ENCODE measurements at regions not wholly inside any gene's neighbourhood (a gene's known extent, or its start where the extent isn't known, plus 50 kb on each side); places are given as distances from the start of the nearest gene placed in this dataset.

DNA sequence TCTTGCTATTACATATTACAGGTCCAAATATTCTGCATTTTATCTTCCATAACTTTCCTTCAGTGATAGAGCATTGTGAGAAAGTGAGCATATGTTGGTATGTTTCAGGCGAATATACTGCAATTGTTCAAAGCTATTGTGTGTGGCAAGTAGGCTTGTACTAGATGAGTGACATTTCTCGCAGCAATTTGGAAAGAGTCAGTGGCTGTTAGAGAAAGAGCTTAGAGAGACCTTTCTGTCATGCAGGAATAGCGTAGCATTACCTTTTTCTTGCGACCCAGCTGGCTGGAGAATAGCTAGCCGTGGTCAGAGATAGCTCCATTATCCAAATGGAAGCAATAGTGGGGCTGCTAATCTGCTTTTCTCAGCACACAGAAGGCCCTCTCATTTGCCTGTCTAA lies 678.5 kb upstream of the FOXG1 start:
- H3K9me3 Mint-ChIP-seq: peaks cover 33% of the 10 kb centered on the region
- no peaks in the 10 kb centered on the region for H3K27me3 Mint-ChIP-seq
- DNase-seq: no peak
- no peaks in the 10 kb centered on the region for H3K36me3 Mint-ChIP-seq (ENCODE audit: low read depth)
- no peak overlapping the region for H3K27ac Mint-ChIP-seq
- no peaks in the 10 kb centered on the region for H3K4me1 Mint-ChIP-seq (ENCODE audit: low read depth)
- H3K4me3 Mint-ChIP-seq: no peak overlapping the region

DNA sequence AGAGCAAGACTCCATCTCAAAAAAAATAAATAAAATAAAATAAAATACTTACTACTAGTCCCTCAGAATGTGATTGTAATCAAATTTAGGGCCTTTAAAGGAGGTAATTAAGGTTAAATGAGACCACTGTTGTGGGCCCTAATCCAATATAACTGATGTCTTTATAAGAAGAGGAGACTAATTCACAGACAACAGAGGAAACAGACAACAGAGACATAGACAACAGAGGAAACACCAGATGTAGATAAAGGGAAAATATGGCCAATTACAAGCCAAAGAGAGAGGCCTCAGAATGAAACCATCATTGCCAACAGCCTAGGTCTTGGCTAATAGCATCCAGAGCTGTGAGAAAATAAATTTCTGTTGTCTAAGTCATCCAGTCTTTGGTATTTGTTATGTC lies 669.0 kb upstream of the FOXG1 start:
- Mint-ChIP-seq H3K4me3 (no peak overlapping the region), H3K9me3 (peaks cover under 1% of the 10 kb centered on the region), H3K27me3 (no peaks in the 10 kb centered on the region), H3K36me3 (ENCODE audit: low read depth) (no peaks in the 10 kb centered on the region), H3K4me1 (ENCODE audit: low read depth) (no peaks in the 10 kb centered on the region), H3K27ac (no peak overlapping the region)
- DNase-seq: no peak

DNA sequence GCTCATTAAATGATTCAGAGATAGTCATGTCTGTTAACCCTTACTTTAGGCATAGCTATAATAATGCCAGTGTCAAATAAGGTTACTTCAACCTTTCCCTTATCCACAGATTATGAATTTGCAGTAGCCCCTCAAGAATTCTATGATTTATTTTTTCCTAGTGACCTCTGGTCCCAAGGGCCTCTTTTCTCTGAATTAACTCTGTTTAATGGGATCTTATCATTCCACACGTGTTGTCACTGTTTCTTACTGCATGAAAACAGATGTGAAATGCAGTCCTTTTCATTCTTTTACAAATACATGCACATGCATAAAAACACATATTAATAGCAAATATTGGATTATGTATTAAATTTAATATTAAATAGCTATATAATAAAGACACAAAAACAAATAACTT lies 667.7 kb upstream of the FOXG1 start:
- peaks cover 4% of the 10 kb centered on the region for H3K9me3 Mint-ChIP-seq
- DNase-seq: no peak
- H3K27me3 Mint-ChIP-seq: no peaks in the 10 kb centered on the region
- no peak overlapping the region for H3K27ac Mint-ChIP-seq
- no peak overlapping the region for H3K4me3 Mint-ChIP-seq
- no peaks in the 10 kb centered on the region for H3K4me1 Mint-ChIP-seq (ENCODE audit: low read depth)
- H3K36me3 Mint-ChIP-seq (ENCODE audit: low read depth): no peaks in the 10 kb centered on the region

DNA sequence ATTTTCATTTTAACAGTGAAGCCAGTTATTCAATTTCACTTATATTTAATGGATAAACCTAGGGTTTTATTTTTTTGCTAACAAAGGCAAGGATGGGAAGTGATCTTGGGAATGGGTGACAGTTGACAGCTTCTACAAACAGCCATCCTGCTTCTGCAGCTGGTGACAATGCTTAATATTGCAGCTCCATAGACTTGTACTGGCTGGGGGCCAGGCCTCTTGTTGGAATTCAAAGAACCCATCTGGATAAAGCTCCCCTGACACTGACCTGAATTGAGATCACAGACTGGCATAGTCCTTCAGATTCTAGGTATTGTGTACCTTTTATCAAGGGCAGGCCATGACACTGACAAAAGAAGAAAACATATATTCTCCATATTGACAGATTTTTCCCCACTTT lies 664.6 kb upstream of the FOXG1 start:
- Mint-ChIP-seq H3K27me3 (no peaks in the 10 kb centered on the region), H3K4me1 (ENCODE audit: low read depth) (no peaks in the 10 kb centered on the region), H3K9me3 (peaks cover 10% of the 10 kb centered on the region), H3K27ac (no peak overlapping the region), H3K4me3 (no peak overlapping the region), H3K36me3 (ENCODE audit: low read depth) (no peaks in the 10 kb centered on the region)
- no peak for DNase-seq

DNA sequence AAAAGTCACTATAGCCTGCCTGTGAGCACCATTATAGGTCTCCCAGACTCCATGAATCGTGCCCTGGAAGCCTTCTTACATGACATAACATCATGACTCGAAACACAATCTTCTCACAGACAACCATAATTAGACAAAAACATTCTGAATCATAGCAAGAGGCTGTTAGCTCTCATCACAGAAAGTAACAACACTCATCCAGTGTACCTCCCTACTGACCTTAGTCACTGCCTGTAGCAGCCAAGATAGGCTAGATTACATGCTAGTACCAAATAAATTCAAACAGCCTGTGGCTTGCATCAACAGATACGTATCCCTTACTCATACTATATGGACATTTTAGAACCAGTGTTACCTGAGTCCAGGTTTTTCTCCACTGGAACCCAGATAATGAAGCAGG lies 663.8 kb upstream of the FOXG1 start:
- Mint-ChIP-seq H3K4me3 (no peak overlapping the region), H3K27ac (no peak overlapping the region), H3K9me3 (peaks cover 13% of the 10 kb centered on the region), H3K27me3 (no peaks in the 10 kb centered on the region), H3K36me3 (ENCODE audit: low read depth) (no peaks in the 10 kb centered on the region), H3K4me1 (ENCODE audit: low read depth) (no peaks in the 10 kb centered on the region)
- no peak for DNase-seq

DNA sequence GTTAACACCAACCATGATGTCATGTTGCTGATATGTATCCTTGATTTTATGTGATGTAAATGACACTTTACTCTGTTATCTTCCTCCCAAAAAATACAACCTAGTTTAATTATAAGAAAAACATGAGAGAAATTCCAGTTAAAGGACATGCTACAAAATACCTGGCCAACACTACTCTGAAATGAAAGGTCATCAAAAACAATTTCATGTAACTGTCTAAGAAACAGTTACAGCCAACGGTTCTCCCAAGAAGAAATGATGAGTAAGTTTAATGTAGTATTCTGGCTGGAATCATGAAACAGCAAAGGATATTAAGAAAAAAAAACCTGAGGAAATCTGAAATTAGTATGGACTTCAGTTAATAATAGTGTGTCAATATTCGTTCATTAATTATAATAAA lies 653.3 kb upstream of the FOXG1 start:
- no peak overlapping the region for H3K4me3 Mint-ChIP-seq
- no peaks in the 10 kb centered on the region for H3K4me1 Mint-ChIP-seq (ENCODE audit: low read depth)
- no peak for DNase-seq
- H3K36me3 Mint-ChIP-seq (ENCODE audit: low read depth): no peaks in the 10 kb centered on the region
- no peaks in the 10 kb centered on the region for H3K27me3 Mint-ChIP-seq
- peaks cover 23% of the 10 kb centered on the region for H3K9me3 Mint-ChIP-seq
- H3K27ac Mint-ChIP-seq: no peak overlapping the region

DNA sequence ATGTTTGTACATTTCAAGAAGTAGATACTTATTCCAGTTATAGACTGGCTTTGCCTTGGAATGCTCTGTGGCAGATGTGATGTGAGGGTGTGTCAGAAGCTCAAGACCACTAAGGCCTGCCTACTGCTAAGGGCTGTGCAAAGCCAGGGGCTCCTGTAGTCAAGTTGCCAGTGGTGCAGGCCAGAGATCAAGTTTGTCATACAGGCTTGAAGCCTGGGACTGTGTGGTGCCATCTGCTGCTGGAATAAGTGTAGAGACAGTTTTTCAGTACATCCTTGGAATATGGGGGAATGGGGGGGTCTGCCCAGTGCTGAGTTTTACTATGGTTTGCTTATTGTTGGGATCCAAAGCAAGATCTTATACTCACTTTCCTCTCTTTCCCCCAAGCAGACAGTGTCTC lies 649.9 kb upstream of the FOXG1 start:
- Mint-ChIP-seq H3K4me1 (ENCODE audit: low read depth) (no peaks in the 10 kb centered on the region), H3K9me3 (peaks cover 34% of the 10 kb centered on the region), H3K27me3 (no peaks in the 10 kb centered on the region), H3K4me3 (no peak overlapping the region), H3K27ac (no peak overlapping the region), H3K36me3 (ENCODE audit: low read depth) (no peaks in the 10 kb centered on the region)
- no peak for DNase-seq

DNA sequence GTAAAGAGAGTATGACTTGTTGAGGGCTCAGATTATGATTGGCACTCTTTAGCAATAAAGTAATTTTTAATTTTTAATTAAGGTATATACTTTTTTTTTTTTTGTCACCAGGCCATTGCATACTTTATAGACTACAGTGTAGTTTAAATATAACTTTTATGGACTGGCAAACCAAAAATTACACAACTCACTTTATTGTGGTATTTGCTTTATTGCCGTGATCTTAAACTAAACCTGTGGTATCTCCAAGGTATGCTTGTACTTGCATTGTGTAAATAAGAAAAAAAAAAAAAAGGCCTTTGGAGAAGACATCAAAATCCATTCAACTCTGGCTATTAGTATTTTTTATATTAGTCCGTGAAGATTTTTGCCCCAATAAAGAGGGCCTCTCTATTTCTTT lies 646.7 kb upstream of the FOXG1 start:
- H3K27me3 Mint-ChIP-seq: no peaks in the 10 kb centered on the region
- H3K9me3 Mint-ChIP-seq: peaks cover 45% of the 10 kb centered on the region
- no peak overlapping the region for H3K27ac Mint-ChIP-seq
- no peaks in the 10 kb centered on the region for H3K4me1 Mint-ChIP-seq (ENCODE audit: low read depth)
- no peak for DNase-seq
- H3K4me3 Mint-ChIP-seq: no peak overlapping the region
- no peaks in the 10 kb centered on the region for H3K36me3 Mint-ChIP-seq (ENCODE audit: low read depth)

DNA sequence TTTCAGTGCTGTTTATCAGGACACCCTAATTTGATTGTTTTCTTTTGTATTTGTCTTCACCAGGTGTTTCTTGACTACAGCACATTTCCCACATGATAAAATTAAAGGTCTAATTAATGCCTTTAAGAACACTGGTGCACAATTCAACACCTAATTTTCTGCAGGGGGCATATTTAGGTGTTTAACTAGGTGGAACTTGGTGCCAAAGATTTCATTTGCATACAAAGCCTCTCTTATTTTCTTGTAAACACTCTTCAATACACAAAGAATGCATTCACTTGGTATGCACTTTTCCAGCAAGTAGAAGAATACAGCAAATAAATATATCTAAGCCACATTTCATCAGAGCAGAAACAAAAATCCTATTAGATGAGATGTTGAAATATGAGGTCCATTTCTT lies 646.2 kb upstream of the FOXG1 start:
- Mint-ChIP-seq H3K4me3 (no peak overlapping the region), H3K9me3 (peaks cover 43% of the 10 kb centered on the region), H3K36me3 (ENCODE audit: low read depth) (no peaks in the 10 kb centered on the region), H3K27ac (no peak overlapping the region), H3K27me3 (no peaks in the 10 kb centered on the region), H3K4me1 (ENCODE audit: low read depth) (no peaks in the 10 kb centered on the region)
- DNase-seq: no peak

DNA sequence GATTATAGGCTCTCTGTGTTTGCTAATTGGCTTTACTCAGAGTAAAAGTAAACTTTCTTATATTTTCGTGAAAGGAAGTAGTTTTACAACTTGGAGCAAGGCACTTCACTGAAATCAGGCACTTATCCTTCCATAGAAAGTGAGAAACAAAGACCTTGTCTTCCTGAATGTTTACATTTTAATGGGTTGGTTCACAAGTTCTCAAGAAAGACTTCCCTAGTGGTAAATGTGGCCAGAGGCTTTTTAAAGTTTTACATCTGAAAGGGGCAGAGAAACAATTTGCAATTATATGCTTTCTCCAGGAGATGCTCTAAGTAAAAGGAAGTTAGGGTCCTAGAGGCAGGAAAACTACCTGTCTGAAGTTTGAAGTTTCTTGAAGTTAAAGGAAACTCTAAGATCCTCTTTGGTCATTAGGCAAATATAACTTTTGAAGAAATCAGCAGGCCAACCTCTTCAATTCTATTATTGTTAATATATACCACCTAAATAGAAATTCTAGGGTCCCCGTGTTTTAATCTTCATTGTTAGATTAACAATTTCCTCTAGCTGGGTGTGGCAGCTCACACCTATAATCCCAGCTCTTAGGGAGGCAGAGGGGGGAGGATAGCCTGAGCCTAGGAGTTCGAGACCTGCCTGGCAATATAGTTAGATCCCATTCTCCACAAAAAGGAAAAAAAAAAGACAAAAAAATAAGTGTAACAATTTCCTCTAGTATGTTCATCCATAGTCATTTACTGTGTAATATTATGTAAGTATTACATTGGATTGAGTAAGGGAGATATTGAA lies 644.9 kb upstream of the FOXG1 start:
- H3K36me3 Mint-ChIP-seq (ENCODE audit: low read depth): no peaks in the 10 kb centered on the region
- no peak for DNase-seq
- H3K4me1 Mint-ChIP-seq (ENCODE audit: low read depth): no peaks in the 10 kb centered on the region
- H3K27ac Mint-ChIP-seq: no peak overlapping the region
- H3K27me3 Mint-ChIP-seq: no peaks in the 10 kb centered on the region
- no peak overlapping the region for H3K4me3 Mint-ChIP-seq
- peaks cover 35% of the 10 kb centered on the region for H3K9me3 Mint-ChIP-seq

DNA sequence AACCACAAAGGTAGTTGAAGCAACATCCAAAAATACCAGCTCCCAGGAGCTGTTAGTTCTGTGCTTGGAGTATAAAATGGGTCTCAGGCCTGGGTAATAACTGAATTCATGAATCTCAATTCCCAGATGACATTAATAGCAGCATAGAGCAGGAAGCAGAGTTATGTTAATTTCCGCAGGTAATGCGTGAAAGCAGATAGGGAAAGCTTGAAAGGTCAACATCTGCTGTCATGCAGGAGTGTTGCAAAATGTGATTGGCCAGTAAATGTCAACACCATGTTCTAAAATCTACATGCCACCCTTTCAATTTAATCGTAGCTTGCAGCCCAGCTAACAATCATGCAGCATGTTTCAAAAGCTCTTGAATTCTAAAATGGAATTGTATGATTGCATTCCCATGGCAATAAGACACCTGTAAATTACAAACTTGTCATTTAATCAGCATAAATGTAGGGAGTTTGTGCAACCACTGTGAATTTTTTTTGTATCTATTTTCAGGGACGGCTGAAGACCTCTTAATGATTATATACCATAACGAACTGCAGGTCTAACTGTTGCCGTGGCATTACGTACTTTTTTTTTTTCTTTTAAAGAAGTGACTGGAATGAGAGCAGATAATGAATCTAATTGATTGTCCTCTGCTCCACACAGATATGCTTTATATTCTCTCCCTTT lies 635.8 kb upstream of the FOXG1 start:
- Mint-ChIP-seq H3K36me3 (ENCODE audit: low read depth) (no peaks in the 10 kb centered on the region), H3K9me3 (peaks cover 16% of the 10 kb centered on the region), H3K27me3 (no peaks in the 10 kb centered on the region), H3K27ac (no peak overlapping the region), H3K4me3 (no peak overlapping the region), H3K4me1 (ENCODE audit: low read depth) (no peaks in the 10 kb centered on the region)
- no peak for DNase-seq

DNA sequence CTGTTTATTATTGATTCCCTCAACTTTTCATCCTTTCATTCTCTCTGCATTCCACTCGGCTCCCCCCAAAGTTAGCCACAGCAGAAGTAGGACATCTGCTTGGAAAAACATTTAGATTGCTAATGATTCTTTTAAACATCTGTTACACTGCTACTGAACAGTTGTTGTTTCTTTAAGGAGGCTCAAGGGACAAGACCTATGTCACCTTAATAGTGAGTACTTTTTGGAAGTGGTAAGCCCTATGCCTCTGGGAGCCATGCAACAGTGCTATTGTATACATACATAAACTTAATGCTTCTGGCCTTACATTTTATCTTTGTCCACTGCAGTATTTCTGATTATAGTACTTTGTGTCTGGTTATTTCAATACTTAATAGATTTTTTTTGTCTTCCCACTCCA lies 628.2 kb upstream of the FOXG1 start:
- peaks cover 14% of the 10 kb centered on the region for H3K9me3 Mint-ChIP-seq
- no peak overlapping the region for H3K27ac Mint-ChIP-seq
- no peaks in the 10 kb centered on the region for H3K36me3 Mint-ChIP-seq (ENCODE audit: low read depth)
- H3K4me3 Mint-ChIP-seq: no peak overlapping the region
- DNase-seq: no peak
- no peaks in the 10 kb centered on the region for H3K27me3 Mint-ChIP-seq
- no peaks in the 10 kb centered on the region for H3K4me1 Mint-ChIP-seq (ENCODE audit: low read depth)

DNA sequence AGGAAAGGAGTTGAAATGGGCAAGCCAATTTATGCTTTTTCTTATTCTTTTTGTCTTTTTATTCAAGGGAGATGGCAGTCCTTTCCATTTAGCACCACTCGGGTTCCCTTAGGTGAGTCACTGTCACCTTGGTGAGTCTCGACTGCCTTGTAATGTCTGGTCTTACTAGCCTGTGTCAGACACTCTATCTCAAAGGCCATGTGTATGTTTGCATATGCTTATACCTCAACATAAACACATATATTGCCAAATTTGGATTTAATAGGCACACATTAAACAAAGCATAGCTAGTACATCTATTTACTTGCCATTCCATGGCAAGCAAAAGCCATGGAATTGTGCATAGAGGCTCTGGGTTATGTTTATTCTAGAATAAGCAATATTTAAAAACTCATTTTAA lies 624.9 kb upstream of the FOXG1 start:
- DNase-seq: no peak
- H3K36me3 Mint-ChIP-seq (ENCODE audit: low read depth): no peaks in the 10 kb centered on the region
- H3K4me1 Mint-ChIP-seq (ENCODE audit: low read depth): no peaks in the 10 kb centered on the region
- no peaks in the 10 kb centered on the region for H3K27me3 Mint-ChIP-seq
- H3K9me3 Mint-ChIP-seq: peaks cover 18% of the 10 kb centered on the region
- no peak overlapping the region for H3K4me3 Mint-ChIP-seq
- no peak overlapping the region for H3K27ac Mint-ChIP-seq

DNA sequence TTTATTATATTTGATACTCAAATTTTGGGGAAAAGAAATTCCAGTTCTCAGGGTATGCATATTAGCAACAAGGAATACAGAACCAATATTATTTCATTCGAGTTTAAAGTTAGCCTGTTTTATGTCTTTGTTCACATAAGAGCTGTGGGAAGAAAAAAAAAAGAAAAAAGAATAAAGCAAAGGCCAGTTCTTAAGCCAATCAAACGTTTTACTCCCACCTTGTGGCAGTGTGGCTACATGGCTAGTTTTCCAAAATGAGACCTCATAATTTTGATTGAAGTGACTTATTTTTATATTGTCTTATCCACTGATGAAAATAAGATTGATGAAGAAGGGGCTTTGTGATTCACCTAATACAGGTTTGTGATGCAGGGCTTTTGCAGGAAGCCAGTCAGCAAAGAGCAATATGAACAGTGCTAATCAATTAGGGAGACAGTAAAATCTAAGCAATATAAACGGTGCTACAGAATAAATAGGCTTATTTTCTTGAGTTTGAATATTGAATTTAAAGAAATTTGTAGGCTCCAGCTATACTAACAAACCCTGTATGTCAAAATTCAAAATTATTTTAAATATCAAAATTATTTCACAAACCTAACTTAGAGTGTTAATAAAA lies 624.1 kb upstream of the FOXG1 start:
- Mint-ChIP-seq H3K36me3 (ENCODE audit: low read depth) (no peaks in the 10 kb centered on the region), H3K27ac (no peak overlapping the region), H3K9me3 (peaks cover 18% of the 10 kb centered on the region), H3K4me1 (ENCODE audit: low read depth) (no peaks in the 10 kb centered on the region), H3K27me3 (no peaks in the 10 kb centered on the region), H3K4me3 (no peak overlapping the region)
- no peak for DNase-seq

DNA sequence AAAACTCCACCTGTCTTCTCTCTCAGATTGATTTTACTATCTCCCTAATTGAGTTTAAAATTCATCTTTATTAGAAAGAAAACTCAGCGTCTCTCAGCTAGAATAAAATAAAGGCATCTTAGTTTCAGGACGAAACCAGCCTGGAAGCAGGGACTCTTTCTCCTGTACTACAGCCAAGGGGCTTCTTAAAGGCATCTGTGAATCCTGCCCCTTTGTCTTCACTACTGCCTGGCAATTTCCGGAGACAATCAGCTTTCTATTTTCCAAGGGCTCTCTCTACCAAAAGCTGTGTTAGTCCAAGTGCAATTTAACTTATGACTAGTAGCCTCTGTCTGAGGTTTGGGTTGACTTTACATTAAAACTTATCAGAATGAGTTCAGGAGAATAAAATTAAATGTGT lies 623.3 kb upstream of the FOXG1 start:
- H3K4me3 Mint-ChIP-seq: no peak overlapping the region
- H3K27ac Mint-ChIP-seq: no peak overlapping the region
- DNase-seq: no peak
- no peaks in the 10 kb centered on the region for H3K36me3 Mint-ChIP-seq (ENCODE audit: low read depth)
- no peaks in the 10 kb centered on the region for H3K4me1 Mint-ChIP-seq (ENCODE audit: low read depth)
- peaks cover 13% of the 10 kb centered on the region for H3K9me3 Mint-ChIP-seq
- no peaks in the 10 kb centered on the region for H3K27me3 Mint-ChIP-seq

Data from activated T-cell treated with anti-CD3 and anti-CD28 coated beads, Interleukin-2, amount 50 U/mL, for 24 hours (primary cell).